Loucy (cell line): ENCODE measurements at regions not wholly inside any gene's neighbourhood (a gene's known extent, or its start where the extent isn't known, plus 50 kb on each side); places are given as distances from the start of the nearest gene placed in this dataset.

Experiments
- CTCF ChIP-seq: fragments of 200-600 bp; sonication (generic); conservative IDR thresholded peaks from 2 replicates; pipeline ENCODE4 v1.5.1; 2014; ENCODE audit warnings: mild to moderate bottlenecking, antibody characterized with exemption, low read length
- EZH2phosphoT487 ChIP-seq: fragments of 200-600 bp; IDR thresholded peaks from 2 replicates; pipeline ENCODE4 v1.6.1; 2018; ENCODE audit warnings: antibody characterized with exemption, mild to moderate bottlenecking, moderate library complexity, borderline replicate concordance

GRCh38 chr3:164233951-164234350, 844.3 kb downstream of the SI start:
- TF ChIP-seq CTCF (no peak), EZH2phosphoT487 (no peak)
